GM12878 (cell line): ENCODE measurements at regions not wholly inside any gene's neighbourhood (a gene's known extent, or its start where the extent isn't known, plus 50 kb on each side); places are given as distances from the start of the nearest gene placed in this dataset.

Experiments used
- ATAC-seq: fragments of 200-7000 bp; cut with Tn5 transposase; 3 replicates; pipeline ENCODE4 v1.9.1; 2020; ENCODE audit warnings: mild to moderate bottlenecking, moderate library complexity
- BruUV-seq: library from RNA; stranded (reverse); fragments of 400-500 nt; replicated peaks from 2 replicates; lab custom pipeline; 2021; lab: Mats Ljungman, UMichigan
- CTCF ChIA-PET: fragments of 300-600 bp; sonication (Branson Sonifier 250); formaldehyde crosslinking; extraction: SDS; loops from one replicate; lab custom pipeline; 2021; ENCODE audit warnings: inconsistent platforms; lab: Yijun Ruan, JAX
- POLR2A ChIA-PET: fragments of 350-600 bp; formaldehyde crosslinking; extraction: SDS; loops from one replicate; lab custom pipeline; 2021; ENCODE audit warnings: inconsistent platforms; lab: Charles Lee
- RAD21 ChIA-PET: fragments of 300-600 bp; sonication (Branson Sonifier 250); formaldehyde crosslinking; loops from one replicate; lab custom pipeline; 2023; ENCODE audit warnings: antibody characterized with exemption; ENCODE audit not compliant: unreplicated experiment; lab: Charles Lee
- SMC1A ChIA-PET: fragments of 300-600 bp; sonication (Branson Sonifier 250); formaldehyde crosslinking; loops from one replicate; lab custom pipeline; 2023; ENCODE audit not compliant: unreplicated experiment, uncharacterized antibody; lab: Charles Lee
- DNase-seq: peaks from one replicate; pipeline ENCODE4 v3.0.0-alpha.2; 2011; ENCODE audit warnings: low read depth, low spot score
- FAIRE-seq: peaks from 3 replicates; lab custom pipeline; 2011; peaks lifted over from hg19 to GRCh38; lab: Jason Lieb, UNC
- H2AFZ ChIP-seq: 2 replicates; pipeline ENCODE4 v1.6.0; 2011; ENCODE audit warnings: low read depth, low read length, control low read depth; ENCODE audit not compliant: control insufficient read depth
- H3K27ac ChIP-seq: 2 replicates; pipeline ENCODE4 v1.5.1; 2011; ENCODE audit warnings: control low read depth; ENCODE audit not compliant: control insufficient read depth, insufficient read depth
- H3K27me3 ChIP-seq, 2 experiments: replicated peaks in 1 of 2; 2 replicates each; pipeline versions ENCODE4 v1.6.0 to v1.6.1; 2011; ENCODE audit warnings: low read length in 1 of 2; ENCODE audit not compliant: control insufficient read depth in 2 of 2, insufficient read depth in 2 of 2
- H3K36me3 ChIP-seq, 2 experiments: 2 replicates each; pipeline ENCODE4 v1.5.1; 2011; ENCODE audit warnings: low read length in 1 of 2; ENCODE audit not compliant: control insufficient read depth in 2 of 2, insufficient read depth in 2 of 2
- H3K4me1 ChIP-seq: 2 replicates; pipeline ENCODE4 v1.6.1; 2011; ENCODE audit warnings: mild to moderate bottlenecking, low read length, moderate library complexity, mixed read lengths; ENCODE audit not compliant: control insufficient read depth, insufficient read depth
- H3K4me2 ChIP-seq: 2 replicates; pipeline ENCODE4 v1.6.0; 2011; ENCODE audit warnings: control low read depth; ENCODE audit not compliant: control insufficient read depth, insufficient read depth
- H3K4me3 ChIP-seq: fragments of 200-600 bp; sonication (generic); 2 replicates; pipeline ENCODE4 v1.5.1; 2016
- H3K79me2 ChIP-seq: 2 replicates; pipeline ENCODE4 v1.6.0; 2011; ENCODE audit warnings: low read length; ENCODE audit not compliant: control insufficient read depth, insufficient read depth
- H3K9ac ChIP-seq: 2 replicates; pipeline ENCODE4 v1.8.0; 2011; ENCODE audit warnings: low read length, control low read depth, mixed read lengths; ENCODE audit not compliant: control insufficient read depth, insufficient read depth
- H3K9me3 ChIP-seq: replicated peaks from 3 replicates; pipeline ENCODE4 v1.5.1; 2011; ENCODE audit warnings: mild to moderate bottlenecking, low read length; ENCODE audit not compliant: control insufficient read depth, insufficient read depth
- H4K20me1 ChIP-seq: 2 replicates; pipeline ENCODE4 v1.6.0; 2011; ENCODE audit not compliant: control insufficient read depth, insufficient read depth
- ASH2L ChIP-seq: fragments of 300-600, 200-600 bp; sonication (generic); IDR thresholded peaks from 2 replicates; pipeline ENCODE4 v1.6.1; 2017; ENCODE audit warnings: low read depth, mild to moderate bottlenecking, borderline replicate concordance
- BACH1 ChIP-seq: fragments of 450-650 bp; IDR thresholded peaks from 2 replicates; pipeline ENCODE4 v1.6.1; 2017; ENCODE audit warnings: mild to moderate bottlenecking, borderline replicate concordance
- BCL11A ChIP-seq: IDR thresholded peaks from 2 replicates; pipeline ENCODE4 v1.6.1; 2011; ENCODE audit warnings: low read depth, low read length
- CBX5 ChIP-seq: sonication (generic); IDR thresholded peaks from 2 replicates; pipeline ENCODE4 v1.6.1; 2016; ENCODE audit warnings: low read depth, moderate library complexity, mild to moderate bottlenecking, inconsistent platforms
- CEBPB ChIP-seq, 2 experiments: fragments of 150-350 bp in 1 of 2; IDR thresholded peaks; 2 replicates each; pipeline ENCODE4 v1.6.1; 2012 to 2014; ENCODE audit warnings: low read depth in 2 of 2, low read length in 2 of 2, borderline replicate concordance in 1 of 2, inconsistent platforms in 1 of 2
- DPF2 ChIP-seq: fragments of 450-650 bp; IDR thresholded peaks from 2 replicates; pipeline ENCODE4 v1.6.1; 2017; ENCODE audit warnings: mild to moderate bottlenecking
- E4F1 ChIP-seq: fragments of 450-650 bp; IDR thresholded peaks from 2 replicates; pipeline ENCODE4 v1.6.1; 2018; ENCODE audit warnings: borderline replicate concordance, mild to moderate bottlenecking; ENCODE audit not compliant: partially characterized antibody
- HCFC1 ChIP-seq: fragments of 150-350 bp; IDR thresholded peaks from 2 replicates; pipeline ENCODE4 v1.6.1; 2014; ENCODE audit warnings: low read length
- IRF3 ChIP-seq: fragments of 450-650 bp; IDR thresholded peaks from 2 replicates; pipeline ENCODE4 v1.6.1; 2014; ENCODE audit warnings: mild to moderate bottlenecking
- NBN ChIP-seq: fragments of 450-650 bp; IDR thresholded peaks from 2 replicates; pipeline ENCODE4 v1.6.1; 2016
- PAX8 ChIP-seq: fragments of 450-650 bp; IDR thresholded peaks from 2 replicates; pipeline ENCODE4 v1.6.1; 2017; ENCODE audit warnings: mild to moderate bottlenecking, moderate library complexity
- WRNIP1 ChIP-seq: IDR thresholded peaks from 2 replicates; pipeline ENCODE4 v1.6.1; 2011; ENCODE audit warnings: low read depth, low read length, improper control_type of control experiment, borderline replicate concordance
- YY1 ChIP-seq: IDR thresholded peaks from 2 replicates; pipeline ENCODE4 v1.6.1; 2011; ENCODE audit warnings: low read depth, mild to moderate bottlenecking, low read length
- ZNF24 ChIP-seq: fragments of 450-650 bp; IDR thresholded peaks from 2 replicates; pipeline ENCODE4 v1.6.1; 2017; ENCODE audit warnings: antibody characterized with exemption, mild to moderate bottlenecking
- WGBS: methylation state at CpG from one replicate; pipeline ENCODE4 v1.1.6; 2016; ENCODE audit warnings: low lambda C conversion rate; ENCODE audit not compliant: insufficient replicate concordance, insufficient coverage; ENCODE audit errors: missing lambda C conversion rate; 5-methylcytosine and 5-hydroxymethylcytosine counted together
- in situ Hi-C: fragments of 300-500 bp; cut with MboI; formaldehyde crosslinking; loops from 9 replicates; pipeline ENCODE4 v1.14.3; 2018; ENCODE audit warnings: mixed read lengths
- intact Hi-C: fragments of 100-400 bp; cut with micrococcal nuclease; formaldehyde crosslinking; loops from one replicate; pipeline ENCODE4 v1.14.2; 2022; ENCODE audit not compliant: unreplicated experiment

- H3K9ac ChIP-seq: no peak overlapping the region
- H3K4me2 ChIP-seq: no peak overlapping the region
- DNase-seq (no peak), ATAC-seq (no peak), FAIRE-seq (no peak)
- H3K27ac ChIP-seq: no peak overlapping the region
- intact Hi-C loops (no loop called here), in situ Hi-C loops (no loop called here)
- H3K9me3 ChIP-seq: no peaks in the 10 kb centered on the region
- H3K79me2 ChIP-seq: no peaks in the 10 kb centered on the region
- ChIA-PET CTCF (interaction anchor here (0.7 kb wide), 1 partner anchor 9 kb away, joined by 3 read pairs; no protein-coding TSS in a partner anchor), POLR2A (interaction anchor here (0.6 kb wide), 1 partner anchor 22 kb away, joined by 4 read pairs; no protein-coding TSS in a partner anchor), SMC1A (no interaction called here), RAD21 (no interaction called here)
- H3K27me3 ChIP-seq: no peaks in the 10 kb centered on the region
- no peaks in the 10 kb centered on the region for H3K36me3 ChIP-seq
- WGBS: 35% methylated on average over 5 of the region's 5 CpGs
- TF ChIP-seq WRNIP1 (no peak), NBN (no peak)
- H3K4me3 ChIP-seq: no peak overlapping the region
- BruUV-seq: no TSS peak
- H3K4me1 ChIP-seq: no peaks in the 10 kb centered on the region
- no peak overlapping the region for H2AFZ ChIP-seq
- H4K20me1 ChIP-seq: no peaks in the 10 kb centered on the region
Measured at GRCh38 chr10:4635388-4635787, 190.6 kb upstream of the AKR1E2 start.

GRCh38 chr10:4633776-4634175, 192.2 kb upstream of the AKR1E2 start:
- Histone ChIP-seq H3K79me2 (no peaks in the 10 kb centered on the region), H3K4me3 (no peak overlapping the region), H3K27me3 (no peaks in the 10 kb centered on the region), H2AFZ (no peak overlapping the region), H4K20me1 (no peaks in the 10 kb centered on the region), H3K36me3 (no peaks in the 10 kb centered on the region), H3K4me2 (no peak overlapping the region), H3K9me3 (no peaks in the 10 kb centered on the region), H3K27ac (no peak overlapping the region), H3K9ac (no peak overlapping the region), H3K4me1 (no peaks in the 10 kb centered on the region)
- no peak for TF ChIP-seq E4F1
- TF ChIP-seq DPF2: no peak
- TF ChIP-seq BCL11A: no peak
- no peak for TF ChIP-seq WRNIP1
- no peak for TF ChIP-seq CBX5
- TF ChIP-seq YY1: no peak
- no peak for TF ChIP-seq PAX8
- TF ChIP-seq IRF3: no peak
- no peak for TF ChIP-seq ZNF24
- no peak for TF ChIP-seq ASH2L
- TF ChIP-seq BACH1: no peak
- TF ChIP-seq HCFC1: no peak
- no peak for TF ChIP-seq CEBPB (IDR thresholded peaks at IDR 0.05; ENCODE audit: borderline replicate concordance in 1 of 2, low read depth in 2 of 2, low read length in 2 of 2)
- FAIRE-seq (no peak), DNase-seq (no peak), ATAC-seq (no peak)
- ChIA-PET RAD21 (interaction anchor here (0.6 kb wide), 1 partner anchor 25 kb away, joined by 3 read pairs; no protein-coding TSS in a partner anchor), SMC1A (no interaction called here), POLR2A (no interaction called here), CTCF (no interaction called here)
- 54% methylated on average over 8 of the region's 8 CpGs for WGBS
- intact Hi-C loops: no loop called here
- in situ Hi-C loops: no loop called here
- BruUV-seq: no TSS peak
